ENCODE measurements at regions not wholly inside any gene's neighbourhood (a gene's known extent, or its start where the extent isn't known, plus 50 kb on each side); places are given as distances from the start of the nearest gene placed in this dataset.
A peak's percentile ranks its signal among the peaks of the same experiment; 100 is the strongest.

GRCh38 chr5:128784726-128785125 lies 180.6 kb upstream of the SLC27A6 start:
- Histone ChIP-seq H3K4me1 (ENCODE audit: low read depth) (peaks cover 9% of the 10 kb centered on the region), H3K36me3 (no peaks in the 10 kb centered on the region), H3K27me3 (no peaks in the 10 kb centered on the region), H3K4me3 (no peak overlapping the region), H3K27ac (no peak overlapping the region), H3K9me3 (ENCODE audit: low read depth) (no peaks in the 10 kb centered on the region)
- TF ChIP-seq CTCF (IDR thresholded peaks at IDR 0.05; ENCODE audit: low read depth, low read length) = no peak
- no peak for DNase-seq (ENCODE audit: low read depth in 1 of 2, low spot score in 1 of 2)

GRCh38 chr5:128791312-128791711 lies 174.0 kb upstream of the SLC27A6 start:
- no peak overlapping the region for H3K4me3 ChIP-seq
- no peak overlapping the region for H3K27ac ChIP-seq
- no peaks in the 10 kb centered on the region for H3K9me3 ChIP-seq (ENCODE audit: low read depth)
- H3K27me3 ChIP-seq = no peaks in the 10 kb centered on the region
- no peaks in the 10 kb centered on the region for H3K36me3 ChIP-seq
- no peak for DNase-seq (ENCODE audit: low read depth in 1 of 2, low spot score in 1 of 2)
- H3K4me1 ChIP-seq (ENCODE audit: low read depth) = peaks cover 26% of the 10 kb centered on the region
- no peak for TF ChIP-seq CTCF (IDR thresholded peaks at IDR 0.05; ENCODE audit: low read depth, low read length)

- H3K27me3 ChIP-seq = no peaks in the 10 kb centered on the region
- peak in 1 of 2 donors; percentile 3 for DNase-seq (ENCODE audit: low read depth in 1 of 2, low spot score in 1 of 2)
- no peaks in the 10 kb centered on the region for H3K9me3 ChIP-seq (ENCODE audit: low read depth)
- H3K36me3 ChIP-seq = no peaks in the 10 kb centered on the region
- H3K4me1 ChIP-seq (ENCODE audit: low read depth) = peaks cover 35% of the 10 kb centered on the region
- H3K27ac ChIP-seq = no peak overlapping the region
- H3K4me3 ChIP-seq = no peak overlapping the region
- no peak for TF ChIP-seq CTCF (IDR thresholded peaks at IDR 0.05; ENCODE audit: low read depth, low read length)
Measured at GRCh38 chr5:128796506-128796905, 168.8 kb upstream of the SLC27A6 start.

- Histone ChIP-seq H3K36me3 (no peaks in the 10 kb centered on the region), H3K27ac (no peak overlapping the region), H3K4me3 (no peak overlapping the region), H3K4me1 (ENCODE audit: low read depth) (peaks cover 18% of the 10 kb centered on the region), H3K9me3 (ENCODE audit: low read depth) (no peaks in the 10 kb centered on the region), H3K27me3 (no peaks in the 10 kb centered on the region)
- DNase-seq (ENCODE audit: low read depth in 1 of 2, low spot score in 1 of 2) = no peak
- TF ChIP-seq CTCF (IDR thresholded peaks at IDR 0.05; ENCODE audit: low read depth, low read length) = no peak
Measured at GRCh38 chr5:128798871-128799270, 166.4 kb upstream of the SLC27A6 start.

GRCh38 chr5:128799945-128800344 lies 165.3 kb upstream of the SLC27A6 start:
- H3K4me3 ChIP-seq = no peak overlapping the region
- no peak overlapping the region for H3K27ac ChIP-seq
- H3K9me3 ChIP-seq (ENCODE audit: low read depth) = no peaks in the 10 kb centered on the region
- no peaks in the 10 kb centered on the region for H3K27me3 ChIP-seq
- H3K4me1 ChIP-seq (ENCODE audit: low read depth) = peaks cover 12% of the 10 kb centered on the region
- H3K36me3 ChIP-seq = no peaks in the 10 kb centered on the region
- no peak for TF ChIP-seq CTCF (IDR thresholded peaks at IDR 0.05; ENCODE audit: low read depth, low read length)
- no peak for DNase-seq (ENCODE audit: low read depth in 1 of 2, low spot score in 1 of 2)

- no peak for DNase-seq (ENCODE audit: low read depth in 1 of 2, low spot score in 1 of 2)
- no peak for TF ChIP-seq CTCF (IDR thresholded peaks at IDR 0.05; ENCODE audit: low read depth, low read length)
- no peaks in the 10 kb centered on the region for H3K27me3 ChIP-seq
Measured at GRCh38 chr5:128800377-128800776, 164.9 kb upstream of the SLC27A6 start.

More at GRCh38 chr5:128800377-128800776, 164.9 kb upstream of the SLC27A6 start:
- H3K27ac ChIP-seq = no peak overlapping the region
- no peaks in the 10 kb centered on the region for H3K9me3 ChIP-seq (ENCODE audit: low read depth)
- H3K4me1 ChIP-seq (ENCODE audit: low read depth) = peaks cover 12% of the 10 kb centered on the region
- H3K4me3 ChIP-seq = no peak overlapping the region
- no peaks in the 10 kb centered on the region for H3K36me3 ChIP-seq

Data from cardiac muscle cell (in vitro differentiated cells and primary cell).